ENCODE measurements at regions not wholly inside any gene's neighbourhood (a gene's known extent, or its start where the extent isn't known, plus 50 kb on each side); places are given as distances from the start of the nearest gene placed in this dataset.

DNA sequence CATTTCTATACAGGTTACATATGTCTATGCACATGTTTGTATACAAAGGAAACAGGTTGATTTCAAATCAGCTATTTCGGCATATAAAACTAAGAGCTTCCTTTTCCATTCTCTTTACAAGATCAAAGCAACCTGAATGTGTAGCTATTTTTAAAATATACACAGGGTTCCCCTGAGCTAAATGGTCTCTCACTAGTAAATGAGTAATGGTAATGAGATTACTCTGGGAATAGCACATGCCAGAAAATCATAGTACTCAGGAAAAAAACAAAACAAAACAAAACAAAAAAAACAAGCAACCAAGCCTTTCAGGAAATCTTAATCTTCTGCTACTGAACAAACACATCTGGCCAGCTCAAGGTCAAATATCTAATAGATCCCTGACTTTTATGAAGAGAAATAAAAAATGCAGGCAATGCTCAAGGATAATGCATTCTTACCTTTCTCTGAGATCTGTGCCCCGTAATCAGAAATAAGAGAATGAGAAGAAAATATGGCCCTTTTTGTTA, 156.6 kb upstream of the POU2AF2 start:
- ATAC-seq: no peak
- RAD21 ChIA-PET (ENCODE audit: low non-redundant PET in 1 of 2, low total read pairs in 2 of 2, uncharacterized antibody in 2 of 2, unreplicated experiment in 2 of 2): no interaction called here
- Histone ChIP-seq H3K9me3 (ENCODE audit: control insufficient read depth in 1 of 2, insufficient read depth in 1 of 2, low read depth in 1 of 2, low read length in 2 of 2) (no peaks in the 10 kb centered on the region), H3K4me1 (ENCODE audit: control insufficient read depth in 1 of 2, insufficient read depth in 2 of 2, low read length in 2 of 2) (no peaks in the 10 kb centered on the region), H3K27me3 (ENCODE audit: insufficient read depth, low read length) (peaks cover 28% of the 10 kb centered on the region), H3K4me2 (ENCODE audit: low read length) (no peak overlapping the region), H4K20me1 (ENCODE audit: insufficient read depth) (no peaks in the 10 kb centered on the region), H3K9ac (ENCODE audit: low read length) (no peak overlapping the region), H3K4me3 (replicated peaks in 1 of 2; ENCODE audit: low read depth in 1 of 2, low read length in 2 of 2) (no peak overlapping the region), H2AFZ (ENCODE audit: low read depth, low read length, poor library complexity, severe bottlenecking) (no peak overlapping the region), H3K36me3 (ENCODE audit: control insufficient read depth in 1 of 2, insufficient read depth in 2 of 2, low read length in 2 of 2) (no peaks in the 10 kb centered on the region), H3K27ac (ENCODE audit: low read depth, low read length) (no peak overlapping the region), H3K79me2 (ENCODE audit: insufficient read depth, low read length) (no peaks in the 10 kb centered on the region), H3K9me2 (ENCODE audit: insufficient read depth) (no peaks in the 10 kb centered on the region)
- POLR2A ChIA-PET: no interaction called here
- intact Hi-C loops (cut with micrococcal nuclease): no loop called here
- CTCF ChIA-PET: no interaction called here
- BruUV-seq (replicated peaks): no TSS peak
- TF ChIP-seq MAX (IDR thresholded peaks at IDR 0.05) (no peak), SIN3A (IDR thresholded peaks at IDR 0.05; ENCODE audit: low read depth) (no peak), RAD21 (IDR thresholded peaks at IDR 0.05; ENCODE audit: low read depth) (no peak), ZFX (IDR thresholded peaks at IDR 0.05) (no peak), EGR1 (IDR thresholded peaks at IDR 0.05; ENCODE audit: low read depth) (no peak), FOSL1 (IDR thresholded peaks at IDR 0.05; ENCODE audit: low read depth) (no peak), YY1 (IDR thresholded peaks at IDR 0.05; ENCODE audit: extremely low read depth, insufficient replicate concordance, low read depth, low read length) (no peak), POLR2AphosphoS5 (IDR thresholded peaks at IDR 0.05; ENCODE audit: low read depth, low read length) (no peak), ELF1 (IDR thresholded peaks at IDR 0.05; ENCODE audit: borderline replicate concordance, low read depth) (no peak), REST (IDR thresholded peaks at IDR 0.05; ENCODE audit: low read depth) (no peak), POLR2A (IDR thresholded peaks at IDR 0.05; ENCODE audit: borderline replicate concordance, extremely low read depth, insufficient read depth, insufficient read length) (no peak), SRF (IDR thresholded peaks at IDR 0.05; ENCODE audit: low read depth) (no peak), ZNF274 (IDR thresholded peaks at IDR 0.05; ENCODE audit: low read depth, low read length) (no peak)
- TF ChIP-seq, protein P1, sequence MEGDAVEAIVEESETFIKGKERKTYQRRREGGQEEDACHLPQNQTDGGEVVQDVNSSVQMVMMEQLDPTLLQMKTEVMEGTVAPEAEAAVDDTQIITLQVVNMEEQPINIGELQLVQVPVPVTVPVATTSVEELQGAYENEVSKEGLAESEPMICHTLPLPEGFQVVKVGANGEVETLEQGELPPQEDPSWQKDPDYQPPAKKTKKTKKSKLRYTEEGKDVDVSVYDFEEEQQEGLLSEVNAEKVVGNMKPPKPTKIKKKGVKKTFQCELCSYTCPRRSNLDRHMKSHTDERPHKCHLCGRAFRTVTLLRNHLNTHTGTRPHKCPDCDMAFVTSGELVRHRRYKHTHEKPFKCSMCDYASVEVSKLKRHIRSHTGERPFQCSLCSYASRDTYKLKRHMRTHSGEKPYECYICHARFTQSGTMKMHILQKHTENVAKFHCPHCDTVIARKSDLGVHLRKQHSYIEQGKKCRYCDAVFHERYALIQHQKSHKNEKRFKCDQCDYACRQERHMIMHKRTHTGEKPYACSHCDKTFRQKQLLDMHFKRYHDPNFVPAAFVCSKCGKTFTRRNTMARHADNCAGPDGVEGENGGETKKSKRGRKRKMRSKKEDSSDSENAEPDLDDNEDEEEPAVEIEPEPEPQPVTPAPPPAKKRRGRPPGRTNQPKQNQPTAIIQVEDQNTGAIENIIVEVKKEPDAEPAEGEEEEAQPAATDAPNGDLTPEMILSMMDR (IDR thresholded peaks at IDR 0.05 in 2 of 3, conservative IDR thresholded peaks at IDR 0.05 in 1 of 3; ENCODE audit: borderline replicate concordance in 1 of 3, insufficient read depth in 1 of 3, low read depth in 2 of 3, low read length in 2 of 3): no peak
- DNase-seq (ENCODE audit: low read depth, low spot score): no peak
